Kidney glomerular epithelial cell (primary cell): ENCODE measurements at regions not wholly inside any gene's neighbourhood (a gene's known extent, or its start where the extent isn't known, plus 50 kb on each side); places are given as distances from the start of the nearest gene placed in this dataset.

Experiments used
- DNase-seq: peaks from one replicate; lab custom pipeline; 2025; lab: John Stamatoyannopoulos, UW

GRCh38 chr5:103918668-103919367 is 356.2 kb upstream of the NUDT12 start:
- peak; percentile 88 for DNase-seq

GRCh38 chr5:103915081-103915480 is 352.5 kb upstream of the NUDT12 start:
- DNase-seq = no peak

GRCh38 chr5:103910786-103911185 is 348.2 kb upstream of the NUDT12 start:
- no peak for DNase-seq

GRCh38 chr5:103910011-103910410 is 347.4 kb upstream of the NUDT12 start:
- DNase-seq = no peak

- DNase-seq = no peak
Measured at GRCh38 chr5:103909391-103909790, 346.8 kb upstream of the NUDT12 start.

- no peak for DNase-seq
Measured at GRCh38 chr5:103908336-103909080, 345.9 kb upstream of the NUDT12 start.

GRCh38 chr5:103907001-103907400 is 344.4 kb upstream of the NUDT12 start:
- no peak for DNase-seq

GRCh38 chr5:103904651-103905050 is 342.1 kb upstream of the NUDT12 start:
- no peak for DNase-seq

GRCh38 chr5:103902893-103903292 is 340.3 kb upstream of the NUDT12 start:
- DNase-seq = no peak

- DNase-seq = no peak
Measured at GRCh38 chr5:103901885-103902284, 339.3 kb upstream of the NUDT12 start.

- no peak for DNase-seq
Measured at GRCh38 chr5:103896593-103896992, 334.0 kb upstream of the NUDT12 start.

GRCh38 chr5:103895738-103896137 is 333.1 kb upstream of the NUDT12 start:
- no peak for DNase-seq

- no peak for DNase-seq
Measured at GRCh38 chr5:103894882-103895281, 332.3 kb upstream of the NUDT12 start.

GRCh38 chr5:103891151-103891550 is 328.6 kb upstream of the NUDT12 start:
- no peak for DNase-seq

- DNase-seq = no peak
Measured at GRCh38 chr5:103890313-103890712, 327.7 kb upstream of the NUDT12 start.

- DNase-seq = no peak
Measured at GRCh38 chr5:103889500-103890209, 327.1 kb upstream of the NUDT12 start.

- DNase-seq = no peak
Measured at GRCh38 chr5:103886826-103887225, 324.2 kb upstream of the NUDT12 start.

GRCh38 chr5:103883143-103883542 is 320.6 kb upstream of the NUDT12 start:
- no peak for DNase-seq

GRCh38 chr5:103881560-103881959 is 319.0 kb upstream of the NUDT12 start:
- DNase-seq = no peak

- no peak for DNase-seq
Measured at GRCh38 chr5:103867857-103868598, 305.4 kb upstream of the NUDT12 start.

- no peak for DNase-seq
Measured at GRCh38 chr5:103866169-103866568, 303.6 kb upstream of the NUDT12 start.

GRCh38 chr5:103862398-103862797 is 299.8 kb upstream of the NUDT12 start:
- no peak for DNase-seq
